Left lung (tissue), 4 donors: ENCODE measurements at regions not wholly inside any gene's neighbourhood (a gene's known extent, or its start where the extent isn't known, plus 50 kb on each side); places are given as distances from the start of the nearest gene placed in this dataset.

Experiments used
- ATAC-seq: fragments of 200-7000 bp; cut with Tn5 transposase; one replicate; pipeline ENCODE4 v1.9.1; 2020; ENCODE audit warnings: moderate library complexity
- DNase-seq, 4 donors: peaks; one replicate each; pipeline ENCODE4 v3.0.0-alpha.2; 2013 to 2020
- H3K27ac ChIP-seq, 2 donors: fragments of 200-600 bp; sonication (generic) in 1 of 2; one replicate each; pipeline versions ENCODE4 v1.5.0 to v1.8.0; 2020 to 2021
- H3K27me3 ChIP-seq, 2 donors: fragments of 200-600 bp; sonication (generic) in 1 of 2; one replicate each; pipeline versions ENCODE4 v1.5.0 to v1.8.0; 2020 to 2021
- H3K36me3 ChIP-seq, 2 donors: fragments of 200-600 bp; sonication (generic) in 1 of 2; one replicate each; pipeline versions ENCODE4 v1.5.0 to v1.8.0; 2020 to 2021
- H3K4me1 ChIP-seq, 2 donors: fragments of 200-600 bp; one replicate each; pipeline ENCODE4 v1.8.0; 2021
- H3K4me3 ChIP-seq, 2 donors: fragments of 200-600 bp; sonication (generic) in 1 of 2; one replicate each; pipeline versions ENCODE4 v1.5.0 to v1.8.0; 2020 to 2021; ENCODE audit warnings: mild to moderate bottlenecking in 1 of 2
- H3K9me3 ChIP-seq, 2 donors: fragments of 200-600 bp; sonication (generic) in 1 of 2; one replicate each; pipeline versions ENCODE4 v1.5.0 to v1.8.0; 2020 to 2021
- intact Hi-C, 2 donors: fragments of 100-400 bp; cut with DNase I; formaldehyde crosslinking; loops; one replicate each; pipeline versions ENCODE4 v1.11.2 to v1.14.2; 2022
- TF ChIP-seq, protein P1 (sequence below), 2 donors: fragments of 200-600 bp; sonication (generic) in 1 of 2; IDR thresholded peaks; one replicate each; pipeline versions ENCODE4 v1.5.0 to v1.8.0; 2021; ENCODE audit warnings: antibody characterized with exemption in 2 of 2
- donor health status: DM: no; HTN: yes; CAD: no.
- donor health status: DM: no; HTN: no; CAD: no.

GRCh38 chr7:3217166-3217565 lies 83.9 kb upstream of the SDK1 start:
- no peaks in the 10 kb centered on the region for H3K36me3 ChIP-seq
- H3K27ac ChIP-seq = no peak overlapping the region
- DNase-seq = no peak
- TF ChIP-seq, protein P1, sequence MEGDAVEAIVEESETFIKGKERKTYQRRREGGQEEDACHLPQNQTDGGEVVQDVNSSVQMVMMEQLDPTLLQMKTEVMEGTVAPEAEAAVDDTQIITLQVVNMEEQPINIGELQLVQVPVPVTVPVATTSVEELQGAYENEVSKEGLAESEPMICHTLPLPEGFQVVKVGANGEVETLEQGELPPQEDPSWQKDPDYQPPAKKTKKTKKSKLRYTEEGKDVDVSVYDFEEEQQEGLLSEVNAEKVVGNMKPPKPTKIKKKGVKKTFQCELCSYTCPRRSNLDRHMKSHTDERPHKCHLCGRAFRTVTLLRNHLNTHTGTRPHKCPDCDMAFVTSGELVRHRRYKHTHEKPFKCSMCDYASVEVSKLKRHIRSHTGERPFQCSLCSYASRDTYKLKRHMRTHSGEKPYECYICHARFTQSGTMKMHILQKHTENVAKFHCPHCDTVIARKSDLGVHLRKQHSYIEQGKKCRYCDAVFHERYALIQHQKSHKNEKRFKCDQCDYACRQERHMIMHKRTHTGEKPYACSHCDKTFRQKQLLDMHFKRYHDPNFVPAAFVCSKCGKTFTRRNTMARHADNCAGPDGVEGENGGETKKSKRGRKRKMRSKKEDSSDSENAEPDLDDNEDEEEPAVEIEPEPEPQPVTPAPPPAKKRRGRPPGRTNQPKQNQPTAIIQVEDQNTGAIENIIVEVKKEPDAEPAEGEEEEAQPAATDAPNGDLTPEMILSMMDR (IDR thresholded peaks at IDR 0.05) = no peak
- H3K9me3 ChIP-seq = no peaks in the 10 kb centered on the region
- H3K4me3 ChIP-seq = no peak overlapping the region
- ATAC-seq = peak; percentile 6
- no peaks in the 10 kb centered on the region for H3K27me3 ChIP-seq
- intact Hi-C loops = no loop called here
- H3K4me1 ChIP-seq = no peaks in the 10 kb centered on the region

DNA sequence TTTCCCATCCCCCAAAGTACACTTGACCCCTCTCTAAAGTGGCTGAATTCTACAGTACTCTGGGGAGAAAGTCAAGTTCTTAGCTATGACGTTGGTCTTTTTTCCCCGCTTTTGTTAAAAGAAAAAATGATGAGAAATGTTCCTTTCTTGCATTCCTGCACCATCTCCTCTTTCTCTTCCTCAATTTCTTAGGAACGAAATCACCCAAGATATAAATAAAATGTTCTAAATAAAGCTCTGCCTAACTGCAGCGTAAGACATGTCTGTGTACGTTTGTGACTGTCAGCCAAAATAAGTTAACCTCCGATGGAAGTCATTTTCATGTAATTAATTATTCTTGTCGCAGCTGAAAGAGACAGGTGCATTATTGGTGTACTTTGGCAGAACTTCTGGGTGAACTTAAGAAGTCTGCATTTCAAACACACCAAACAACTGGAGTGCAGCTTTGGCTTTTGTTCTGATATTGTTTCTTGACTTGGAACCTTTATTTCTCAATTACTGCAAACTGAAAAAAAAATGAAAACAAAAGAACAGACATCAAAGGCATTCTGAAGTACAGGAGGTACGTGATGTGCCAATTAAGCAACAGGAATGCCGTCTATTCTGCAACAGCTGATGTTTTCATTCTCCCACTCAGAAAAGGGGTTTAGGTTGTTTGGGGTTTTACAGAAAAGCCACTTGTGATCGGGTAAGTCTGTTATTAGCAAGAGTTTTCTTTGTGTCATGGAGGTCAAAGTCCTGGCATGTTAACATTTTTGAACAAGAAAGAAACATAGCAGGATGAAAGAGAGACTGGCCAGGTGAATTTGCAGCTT lies 82.4 kb upstream of the SDK1 start:
- TF ChIP-seq, protein P1 (IDR thresholded peaks at IDR 0.05) = no peak

GRCh38 chr7:3229904-3230470 lies 71.1 kb upstream of the SDK1 start:
- no peaks in the 10 kb centered on the region for H3K36me3 ChIP-seq
- H3K9me3 ChIP-seq = no peaks in the 10 kb centered on the region
- H3K27me3 ChIP-seq = no peaks in the 10 kb centered on the region
- intact Hi-C loops = no loop called here
- H3K27ac ChIP-seq = no peak overlapping the region
- DNase-seq (no peak), ATAC-seq (no peak)
- TF ChIP-seq, protein P1 (IDR thresholded peaks at IDR 0.05) = no peak
- no peaks in the 10 kb centered on the region for H3K4me1 ChIP-seq
- H3K4me3 ChIP-seq = no peak overlapping the region

More for the DNA sequence above, 82.4 kb upstream of the SDK1 start:
- intact Hi-C loops = no loop called here
- ATAC-seq (peak; percentile 31), DNase-seq (peak in 2 of 4 donors; percentile 12 to 21)
- H3K36me3 ChIP-seq = no peaks in the 10 kb centered on the region
- H3K4me1 ChIP-seq = no peaks in the 10 kb centered on the region
- H3K27ac ChIP-seq = no peak overlapping the region
- no peaks in the 10 kb centered on the region for H3K9me3 ChIP-seq
- H3K27me3 ChIP-seq = no peaks in the 10 kb centered on the region
- no peak overlapping the region for H3K4me3 ChIP-seq

- H3K36me3 ChIP-seq = no peaks in the 10 kb centered on the region
- DNase-seq (no peak), ATAC-seq (no peak)
- H3K9me3 ChIP-seq = peaks cover 0 to 4% of the 10 kb centered on the region in 2 donors
- H3K27me3 ChIP-seq = no peaks in the 10 kb centered on the region
- TF ChIP-seq, protein P1 (IDR thresholded peaks at IDR 0.05) = no peak
- intact Hi-C loops = no loop called here
- H3K4me1 ChIP-seq = no peaks in the 10 kb centered on the region
- no peak overlapping the region for H3K4me3 ChIP-seq
- H3K27ac ChIP-seq = no peak overlapping the region
Observed at GRCh38 chr7:3230908-3231307, 70.1 kb upstream of the SDK1 start.

- no peak for ATAC-seq
- H3K36me3 ChIP-seq = no peaks in the 10 kb centered on the region
- DNase-seq = no peak
Observed at GRCh38 chr7:3232228-3232627, 68.8 kb upstream of the SDK1 start.

More at GRCh38 chr7:3232228-3232627, 68.8 kb upstream of the SDK1 start:
- Histone ChIP-seq H3K9me3 (peaks cover 0 to 16% of the 10 kb centered on the region in 2 donors), H3K4me1 (no peaks in the 10 kb centered on the region), H3K27me3 (no peaks in the 10 kb centered on the region), H3K4me3 (no peak overlapping the region), H3K27ac (no peak overlapping the region)
- intact Hi-C loops = no loop called here
- TF ChIP-seq, protein P1 (IDR thresholded peaks at IDR 0.05) = no peak
